GM21381 (cell line): ENCODE measurements at regions not wholly inside any gene's neighbourhood (a gene's known extent, or its start where the extent isn't known, plus 50 kb on each side); places are given as distances from the start of the nearest gene placed in this dataset.

Source experiments
- ATAC-seq: cut with Tn5 transposase; IDR thresholded peaks from one replicate; pipeline ENCODE4 v1.9.1; 2021; ENCODE audit warnings: mild to moderate bottlenecking, moderate library complexity; ENCODE audit not compliant: unreplicated experiment

- no peak for ATAC-seq
Observed at GRCh38 chr2:133936601-133937000, 317.3 kb upstream of the MGAT5 start.

GRCh38 chr2:133937669-133938068 is 316.2 kb upstream of the MGAT5 start:
- ATAC-seq = no peak

GRCh38 chr2:133940134-133940533 is 313.7 kb upstream of the MGAT5 start:
- ATAC-seq = no peak

DNA sequence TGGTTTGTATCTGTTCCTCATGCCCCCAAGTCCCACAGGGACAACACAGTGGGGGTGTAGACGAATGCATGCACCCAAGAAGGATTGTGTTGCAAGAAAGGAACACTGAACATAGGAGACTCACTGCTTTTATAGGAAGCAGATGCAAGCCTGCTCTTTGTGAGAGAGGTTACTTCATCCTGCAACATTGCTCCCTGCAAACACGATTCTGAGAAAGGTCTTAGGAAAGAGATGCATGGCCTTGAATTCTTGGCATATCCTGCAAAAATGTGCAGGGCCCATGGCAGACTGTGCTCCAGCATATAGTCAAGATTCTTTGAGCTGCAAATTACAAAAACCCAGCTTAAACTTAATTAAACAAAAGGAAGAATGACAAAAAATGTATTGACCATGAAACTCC is 312.2 kb upstream of the MGAT5 start:
- ATAC-seq = no peak

GRCh38 chr2:133942398-133942797 is 311.5 kb upstream of the MGAT5 start:
- ATAC-seq = no peak

- no peak for ATAC-seq
Observed at GRCh38 chr2:133943108-133943507, 310.8 kb upstream of the MGAT5 start.

GRCh38 chr2:133945089-133945488 is 308.8 kb upstream of the MGAT5 start:
- ATAC-seq = no peak

- ATAC-seq = no peak
Observed at GRCh38 chr2:133947057-133947456, 306.8 kb upstream of the MGAT5 start.

DNA sequence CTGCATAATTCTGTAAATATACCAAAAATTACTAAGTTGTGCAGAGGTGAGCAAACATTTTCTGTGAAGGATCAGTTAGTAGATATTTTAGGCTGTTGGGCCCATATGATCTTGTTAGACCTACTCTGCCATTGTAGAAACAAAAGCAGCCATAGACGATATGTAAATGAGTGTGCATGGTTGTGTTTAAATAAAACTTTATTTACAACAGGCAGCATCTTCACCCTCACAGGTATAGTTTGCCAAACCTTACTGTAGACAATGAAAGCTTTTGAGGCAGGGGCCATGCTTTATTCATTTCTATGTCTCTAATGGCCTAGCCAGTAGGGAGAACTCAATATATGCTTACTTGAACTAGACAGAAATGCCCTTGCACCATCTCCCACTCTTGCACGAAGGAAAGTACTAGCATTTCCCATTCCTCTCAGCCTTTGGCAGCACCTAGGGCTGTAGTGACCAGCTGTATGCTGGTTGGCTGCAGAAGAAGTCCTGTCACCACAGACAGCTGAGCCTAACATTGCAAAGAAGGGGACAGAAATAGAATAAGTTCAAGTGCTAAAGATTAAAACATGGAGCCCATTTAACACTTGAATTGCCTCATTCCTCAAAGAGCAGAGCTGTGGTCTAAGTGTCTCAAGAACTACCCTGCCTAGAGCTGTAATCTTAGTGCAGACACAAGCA is 305.1 kb upstream of the MGAT5 start:
- ATAC-seq = no peak

- ATAC-seq = no peak
Observed at GRCh38 chr2:133949595-133949994, 304.3 kb upstream of the MGAT5 start.

- no peak for ATAC-seq
Observed at GRCh38 chr2:133951209-133951608, 302.7 kb upstream of the MGAT5 start.

DNA sequence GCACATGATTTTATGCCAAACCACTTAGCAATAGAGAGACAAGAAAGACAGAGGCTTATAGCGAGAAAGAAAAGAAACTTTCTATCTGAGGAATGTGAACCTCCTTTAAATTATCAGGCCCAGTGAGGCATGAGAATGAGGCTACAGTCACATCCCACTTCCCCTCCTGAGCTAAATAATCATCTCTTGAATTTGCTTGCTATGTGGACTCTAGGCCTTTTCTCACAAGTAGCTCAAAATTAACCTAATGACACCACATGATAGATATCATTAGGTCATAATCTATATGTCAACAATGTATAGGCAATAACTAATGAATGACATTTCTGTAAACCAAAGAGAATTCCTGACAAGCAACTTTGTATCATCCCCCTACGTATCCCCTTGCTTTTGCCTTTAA is 301.5 kb upstream of the MGAT5 start:
- ATAC-seq = no peak

DNA sequence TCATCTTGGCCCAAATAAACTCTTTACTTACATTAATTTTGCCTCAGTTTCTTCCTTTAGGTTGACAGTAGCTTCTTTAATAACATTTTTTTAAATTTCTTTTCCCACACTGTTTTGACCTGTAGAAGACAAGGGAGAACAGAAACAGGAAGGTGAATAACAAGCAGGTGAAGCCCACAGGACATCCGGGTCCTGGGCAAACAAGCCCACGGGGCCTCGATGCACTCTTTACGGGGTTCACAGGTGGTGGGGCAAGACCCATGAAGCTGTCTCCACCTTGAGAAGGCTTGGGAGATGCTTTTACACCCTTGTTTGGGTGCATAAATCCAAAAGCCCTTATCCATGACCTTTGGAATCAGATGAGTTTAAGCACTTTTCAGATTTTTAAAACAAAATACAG is 301.0 kb upstream of the MGAT5 start:
- no peak for ATAC-seq

GRCh38 chr2:133953524-133953923 is 300.3 kb upstream of the MGAT5 start:
- ATAC-seq = peak; percentile 73

DNA sequence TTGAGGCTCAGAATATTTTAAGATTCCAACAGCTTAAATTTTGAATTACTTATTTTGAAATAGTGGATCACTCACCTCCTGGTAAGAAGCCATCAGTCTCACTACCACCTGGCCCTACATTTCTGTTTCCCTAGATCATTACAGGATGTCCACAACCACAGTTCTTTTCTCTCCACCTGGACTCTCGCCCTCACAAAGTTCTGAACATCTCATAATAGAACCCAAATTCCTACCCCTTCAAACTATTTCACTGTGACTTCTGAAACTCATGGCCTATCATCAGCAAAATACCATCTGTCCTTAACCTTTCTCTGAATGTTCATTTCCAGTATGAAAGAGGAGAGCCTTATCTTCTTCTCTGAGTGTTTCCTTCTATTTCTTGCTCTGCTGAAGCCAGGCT is 299.2 kb upstream of the MGAT5 start:
- ATAC-seq = no peak

GRCh38 chr2:133955169-133955568 is 298.7 kb upstream of the MGAT5 start:
- ATAC-seq = no peak

- no peak for ATAC-seq
Observed at GRCh38 chr2:133956434-133956935, 297.4 kb upstream of the MGAT5 start.

DNA sequence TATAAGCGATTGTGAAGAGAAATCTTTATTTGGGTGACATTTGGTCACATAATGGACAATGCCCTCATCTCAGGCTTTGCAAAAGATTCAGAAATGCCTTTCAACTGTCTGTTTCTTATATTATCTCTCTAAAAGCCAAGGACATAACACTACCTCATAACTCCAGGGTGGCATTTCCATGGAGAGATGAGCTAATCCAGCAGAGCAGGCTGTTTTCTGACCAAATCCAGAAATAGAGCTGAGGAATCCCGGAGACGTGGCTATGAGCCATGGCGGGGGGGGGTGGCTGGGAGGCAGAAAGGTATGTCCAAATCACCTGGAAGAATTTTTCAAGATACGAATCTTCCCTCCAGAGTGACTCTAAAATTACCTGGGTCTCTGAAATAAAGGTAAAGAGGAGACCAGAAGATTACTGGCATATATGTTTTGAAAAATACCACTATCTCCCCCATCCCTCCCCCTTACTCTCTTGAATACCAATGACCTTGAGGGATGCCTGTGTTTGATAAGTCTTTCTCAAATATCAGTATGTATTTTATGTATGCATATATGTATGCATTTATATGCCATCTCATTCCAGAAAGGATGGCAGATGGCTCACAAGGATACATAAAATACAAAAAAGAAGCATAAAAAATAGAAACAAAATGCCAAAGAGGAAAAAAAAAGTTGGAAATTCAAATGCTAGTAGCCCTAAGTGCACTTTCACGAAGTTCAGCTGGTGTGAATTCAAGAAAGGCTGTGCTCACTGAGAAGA is 296.0 kb upstream of the MGAT5 start:
- no peak for ATAC-seq

DNA sequence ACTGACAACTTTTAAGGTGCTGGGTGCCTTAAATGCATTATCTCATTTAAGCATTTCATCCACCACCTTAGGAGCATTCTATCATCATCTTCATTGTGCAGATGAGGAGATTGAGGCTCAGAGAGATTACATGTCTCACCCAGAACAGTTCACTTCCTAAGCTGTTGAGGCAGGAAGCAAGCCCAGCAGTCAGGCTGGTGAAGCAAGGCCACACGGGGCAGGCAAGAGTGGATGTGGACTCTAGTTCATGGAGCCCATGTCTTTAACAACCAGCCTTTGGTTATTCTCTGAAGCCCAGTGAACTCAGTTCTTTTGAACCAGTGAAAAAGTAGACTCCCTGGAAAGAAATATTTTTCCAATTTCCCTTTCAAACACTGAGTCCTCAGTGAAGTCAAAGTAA is 294.8 kb upstream of the MGAT5 start:
- ATAC-seq = no peak

DNA sequence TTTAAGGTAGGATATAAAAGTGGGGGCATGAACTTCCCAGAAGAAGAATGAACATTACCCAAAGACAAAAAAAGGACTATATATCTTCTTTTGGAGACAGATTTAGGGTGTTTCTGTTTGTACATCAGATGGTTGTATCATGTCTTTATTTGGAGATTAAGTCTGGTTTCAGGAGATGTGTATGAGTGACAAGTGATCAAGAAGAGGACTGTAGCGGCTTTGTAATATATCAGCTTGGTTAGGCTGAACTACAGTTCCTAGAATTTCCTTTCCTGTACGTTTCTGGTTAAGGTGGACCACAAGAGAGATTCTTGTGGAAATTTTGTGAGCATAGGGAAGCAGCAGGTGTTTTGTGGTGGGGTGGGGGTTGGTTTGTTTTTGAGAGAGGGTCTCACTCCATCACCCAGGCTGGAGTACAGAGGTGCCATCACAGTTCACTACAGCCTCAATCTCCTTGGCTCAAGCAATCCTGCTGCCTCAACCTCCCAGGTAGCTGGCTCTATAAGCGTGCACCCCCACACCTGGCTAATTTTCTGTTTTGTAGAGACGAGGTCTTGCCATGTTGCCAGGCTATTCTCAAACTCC is 287.1 kb upstream of the MGAT5 start:
- no peak for ATAC-seq

DNA sequence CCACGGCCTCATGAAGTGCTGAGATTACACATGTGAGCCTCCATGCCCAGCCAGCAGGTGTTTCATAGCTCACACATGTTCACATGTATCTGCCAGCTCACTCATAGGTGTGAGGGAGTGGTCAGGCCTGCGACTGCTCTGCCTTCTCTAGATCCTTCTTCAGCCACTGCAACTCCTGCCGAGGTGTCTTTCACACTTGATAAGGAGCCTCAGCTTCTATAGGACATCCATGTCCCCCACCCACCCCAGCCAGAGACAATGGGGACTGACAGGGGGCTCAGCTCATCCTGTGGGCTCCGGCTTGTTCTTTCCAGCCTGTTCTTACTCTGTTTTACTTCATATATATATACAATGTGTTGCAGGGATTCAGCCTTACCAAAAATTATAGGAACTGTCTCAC is 286.5 kb upstream of the MGAT5 start:
- no peak for ATAC-seq

GRCh38 chr2:133968446-133968845 is 285.4 kb upstream of the MGAT5 start:
- no peak for ATAC-seq
